NCI-H2196 treated with DMSO at 0.1 percent for 48 hours (cell line): ENCODE measurements at regions not wholly inside any gene's neighbourhood (a gene's known extent, or its start where the extent isn't known, plus 50 kb on each side); places are given as distances from the start of the nearest gene placed in this dataset.
"Not testable (repeated sequence)": the region's sequence is repeated elsewhere in the genome, so short reads cannot be mapped to it uniquely, and the experiment has no call there.

Source experiments
- DNase-seq: peaks from one replicate; lab custom pipeline; 2025; ENCODE audit not compliant: unreplicated experiment; lab: John Stamatoyannopoulos, UW

DNA sequence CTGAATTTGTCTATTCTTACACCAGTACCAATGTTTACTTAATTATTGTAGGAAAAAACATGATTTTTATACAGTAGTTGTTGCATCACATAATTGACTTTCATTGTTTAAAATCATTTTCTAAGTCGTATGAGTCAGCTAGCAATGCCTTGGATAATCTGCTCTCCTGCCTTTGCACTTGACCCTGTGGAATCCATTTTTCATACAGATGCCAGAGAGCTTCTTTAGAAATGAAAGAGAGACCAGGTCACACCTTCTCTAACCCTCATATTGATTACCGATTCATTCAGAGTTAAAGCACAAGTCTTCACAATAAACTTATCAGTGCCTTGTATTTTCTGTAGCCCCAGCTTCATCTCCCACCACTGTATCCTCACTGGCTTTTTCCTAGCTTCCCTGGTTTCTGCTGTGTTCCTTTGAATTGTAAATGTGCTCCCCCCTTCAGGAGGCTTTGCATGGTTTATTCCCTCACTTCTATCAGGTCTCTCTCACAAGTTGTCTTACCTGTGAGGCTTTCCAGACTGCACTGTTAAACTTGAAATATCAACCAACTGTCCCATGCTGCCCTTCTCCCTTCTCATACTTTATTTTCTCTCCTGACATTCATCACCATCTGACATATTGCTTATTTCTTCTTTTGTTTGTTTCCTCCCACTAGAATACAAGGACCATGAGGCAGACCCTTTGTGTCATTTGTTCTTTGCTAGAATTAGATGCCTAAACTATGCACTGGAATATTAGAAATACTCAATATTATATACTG, 662.0 kb upstream of the GBE1 start:
- no peak for DNase-seq

DNA sequence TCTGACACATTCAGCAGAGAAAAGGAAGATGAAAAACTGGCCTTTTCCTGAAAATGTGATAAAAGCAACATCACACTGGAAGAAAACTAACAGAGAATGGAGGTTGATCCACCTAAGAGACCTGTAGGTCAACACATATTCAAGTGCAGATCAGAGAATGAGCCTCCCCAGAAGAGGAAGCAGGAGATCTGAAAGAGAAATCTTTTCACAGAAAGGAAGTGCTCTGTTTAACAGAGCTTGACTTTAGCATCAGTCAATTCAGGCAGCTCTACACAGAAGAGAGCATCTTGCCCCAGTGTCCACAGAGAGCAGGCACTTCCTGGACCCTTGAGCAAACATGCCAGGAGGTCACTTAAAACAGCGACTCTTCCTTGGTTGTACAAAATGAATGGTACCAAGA, 655.4 kb upstream of the GBE1 start:
- DNase-seq, result no peak

GRCh38 chr3:82416349-82416748, 654.9 kb upstream of the GBE1 start:
- DNase-seq, result no peak

DNA sequence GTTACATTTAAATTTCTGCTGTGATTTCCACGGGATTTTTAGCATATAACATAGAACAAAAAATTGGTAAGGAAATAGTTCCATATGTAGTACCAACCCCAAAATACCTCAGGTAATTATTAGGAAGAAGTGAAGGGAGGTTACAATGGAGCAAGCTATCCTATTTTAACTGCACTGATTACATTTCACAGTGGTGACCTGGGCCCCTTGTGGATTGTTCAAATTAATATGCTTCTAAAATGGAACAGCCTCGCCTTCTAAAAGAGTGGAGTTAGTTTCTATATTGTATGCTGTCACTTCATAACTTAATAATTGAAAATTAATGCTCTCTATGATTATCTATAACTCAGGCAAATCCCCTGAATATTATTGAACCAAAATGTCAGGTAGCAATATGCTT, 651.7 kb upstream of the GBE1 start:
- DNase-seq, result no peak

DNA sequence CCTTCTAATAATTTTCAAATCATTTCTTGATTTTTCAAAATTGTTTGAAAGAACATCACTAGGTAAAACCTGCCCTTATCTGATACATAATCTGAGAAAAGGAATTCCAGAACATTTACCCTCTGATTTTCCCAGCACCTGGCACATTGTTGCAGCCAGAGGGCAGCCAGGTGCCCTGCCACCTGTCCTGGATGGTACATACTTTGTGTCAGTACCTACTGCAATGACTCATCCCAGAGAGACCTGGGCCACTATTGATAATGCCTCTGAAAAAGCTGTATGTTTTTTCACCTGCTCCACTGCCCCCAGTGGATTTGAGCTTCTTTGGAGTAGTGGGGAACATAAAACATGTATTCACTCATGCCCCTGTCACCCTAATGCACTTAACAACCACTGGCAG, 648.9 kb upstream of the GBE1 start:
- no peak for DNase-seq

DNA sequence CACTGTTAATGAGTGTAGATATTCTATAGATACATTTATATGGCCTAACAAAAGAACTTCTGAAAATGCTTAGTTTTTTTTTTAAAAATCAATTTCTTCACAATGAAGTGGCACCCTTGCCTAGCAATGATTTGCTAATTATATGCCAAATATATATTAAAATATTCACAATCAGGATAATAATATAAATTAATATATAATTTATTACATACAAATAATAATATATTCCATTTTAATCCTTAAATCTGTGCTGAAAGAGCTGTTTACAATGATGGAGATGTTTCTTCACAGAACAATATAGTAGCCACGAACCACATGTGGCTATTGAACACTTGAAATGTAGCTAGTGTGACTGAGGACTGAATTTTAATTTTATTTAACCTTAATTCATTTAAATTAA, 648.4 kb upstream of the GBE1 start:
- DNase-seq, result no peak

DNA sequence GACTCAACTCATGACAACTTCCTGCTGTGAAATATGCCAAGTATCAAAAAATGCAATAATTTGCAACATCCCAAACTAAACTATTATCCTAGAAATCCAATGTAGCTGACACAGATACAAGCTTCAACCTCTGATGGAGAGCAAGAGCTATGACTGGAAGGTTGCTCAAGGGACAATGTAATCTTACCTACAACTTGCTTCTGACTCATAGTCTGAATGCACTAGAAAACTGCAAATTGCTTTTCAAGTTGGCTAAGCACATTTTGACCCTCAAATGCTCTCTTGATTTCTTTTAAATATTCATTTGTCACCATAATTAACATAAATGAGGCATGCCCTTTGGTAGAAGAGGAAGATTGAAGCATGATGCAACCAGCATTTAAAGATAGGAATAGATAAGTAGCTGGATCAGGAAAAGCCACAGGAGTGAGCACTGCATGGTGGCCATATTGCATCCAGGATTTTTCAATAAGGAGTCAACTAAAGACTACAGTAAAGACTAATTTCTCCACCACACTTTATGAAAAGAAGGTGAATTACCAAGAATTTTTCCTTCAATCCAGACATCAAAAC, 630.8 kb upstream of the GBE1 start:
- DNase-seq, result no peak

- no peak for DNase-seq
These were observed 629.4 kb upstream of the GBE1 start for GRCh38 chr3:82390868-82391267.

GRCh38 chr3:82386647-82387046, 625.2 kb upstream of the GBE1 start:
- no peak for DNase-seq

GRCh38 chr3:82384181-82384580, 622.7 kb upstream of the GBE1 start:
- DNase-seq, result no peak

DNA sequence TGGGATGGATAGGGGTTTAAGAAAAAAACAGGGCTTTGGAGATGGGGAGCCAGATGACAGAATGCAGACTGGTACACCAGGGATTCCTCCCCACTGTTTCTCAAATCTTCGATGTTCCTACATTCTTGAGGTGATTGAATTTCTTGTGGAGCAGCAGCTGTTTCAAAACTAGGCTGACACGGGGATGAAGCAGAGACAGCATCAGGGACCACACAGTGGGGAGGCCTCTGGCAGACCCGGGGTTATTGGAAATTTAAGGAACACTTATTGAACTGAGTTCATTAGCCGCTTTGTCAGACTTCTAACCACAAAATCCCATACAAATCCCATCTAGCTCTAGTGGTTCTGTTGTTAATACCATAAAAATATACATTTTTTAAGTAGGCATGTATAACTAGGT, 621.4 kb upstream of the GBE1 start:
- DNase-seq, result no peak

- no peak for DNase-seq
These were observed 616.9 kb upstream of the GBE1 start for GRCh38 chr3:82378392-82378791.

DNA sequence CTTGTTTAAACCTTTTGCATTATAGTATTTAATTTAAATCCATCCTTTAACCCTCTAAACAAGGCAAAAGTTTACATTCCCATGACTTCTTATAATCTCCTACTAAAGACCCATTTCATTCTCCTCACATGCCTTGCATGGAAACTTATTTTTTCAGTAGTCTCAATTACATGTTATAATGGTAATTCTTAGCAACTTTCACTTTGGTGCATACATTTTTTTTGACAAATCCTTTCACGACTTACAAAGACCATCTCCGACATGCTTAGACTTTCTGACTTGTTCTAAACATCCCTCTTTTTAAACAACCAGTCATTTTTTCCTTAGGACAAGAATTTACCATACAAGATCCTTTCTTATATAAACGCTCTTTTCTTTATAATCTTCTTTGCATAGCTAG, 615.4 kb upstream of the GBE1 start:
- no peak for DNase-seq

- not testable (repeated sequence) for DNase-seq
These were observed 612.4 kb upstream of the GBE1 start for GRCh38 chr3:82373833-82374232.

GRCh38 chr3:82364827-82365226, 603.4 kb upstream of the GBE1 start:
- no peak for DNase-seq

GRCh38 chr3:82363131-82363530, 601.7 kb upstream of the GBE1 start:
- no peak for DNase-seq

DNA sequence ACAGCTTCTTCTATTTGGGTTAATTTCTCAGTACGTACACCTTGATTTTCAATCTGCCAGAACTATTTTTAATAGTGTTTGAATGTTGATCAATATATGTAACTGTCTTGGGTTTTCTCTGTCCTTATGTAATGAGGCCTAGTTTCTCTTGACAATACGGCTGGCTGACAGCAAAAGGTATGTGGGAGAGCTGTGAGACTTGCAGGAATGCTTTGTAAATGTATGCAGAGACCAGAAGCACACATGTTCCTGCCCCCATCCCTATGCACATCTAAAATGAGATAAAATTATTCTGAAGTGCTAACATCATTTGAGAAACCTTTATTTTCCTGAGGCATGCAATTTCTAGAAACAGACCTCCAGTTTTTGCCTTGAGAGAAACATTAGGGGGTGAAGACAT, 593.8 kb upstream of the GBE1 start:
- no peak for DNase-seq

- no peak for DNase-seq
These were observed 592.8 kb upstream of the GBE1 start for GRCh38 chr3:82354228-82354627.

DNA sequence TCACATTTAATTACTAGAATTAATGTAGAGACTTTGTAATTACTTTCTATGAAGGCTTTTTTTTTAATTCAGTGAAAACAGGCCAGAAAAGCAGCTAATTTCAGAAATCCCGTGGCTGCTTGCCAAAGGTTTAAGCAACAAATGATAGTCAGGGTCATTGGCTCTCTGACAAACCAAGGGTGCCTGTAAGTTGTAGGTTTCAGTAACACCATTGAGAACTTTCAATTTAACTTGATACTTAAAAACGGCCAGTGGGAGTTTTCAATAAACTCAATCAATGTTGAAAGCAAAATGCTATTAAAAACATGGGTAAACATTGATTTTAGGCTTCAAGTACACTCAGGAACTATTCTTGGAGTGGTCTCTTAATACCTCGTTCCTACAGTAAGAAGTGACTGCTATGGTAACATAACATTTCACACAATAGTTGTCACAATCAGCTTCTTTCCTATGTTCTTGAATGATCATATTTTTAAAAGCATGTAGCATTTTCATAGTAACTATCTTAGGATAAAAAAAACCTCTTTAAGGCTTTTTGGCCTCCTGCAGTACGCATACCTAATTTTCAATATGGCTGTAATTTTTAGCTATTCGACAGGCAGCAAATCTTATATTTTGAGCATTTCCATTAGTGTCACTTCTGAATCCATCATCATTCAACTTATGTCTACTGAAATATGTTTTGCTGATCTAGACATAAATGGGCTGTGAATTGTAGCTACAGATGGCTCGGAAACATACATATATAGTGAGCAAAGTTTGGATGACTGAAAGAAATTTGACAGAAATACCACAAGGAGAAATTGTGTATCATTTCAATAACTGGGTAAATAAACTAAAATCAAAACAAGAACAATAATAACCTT, 592.1 kb upstream of the GBE1 start:
- no peak for DNase-seq

- DNase-seq, result no peak
These were observed 586.1 kb upstream of the GBE1 start for GRCh38 chr3:82347585-82347984.

DNA sequence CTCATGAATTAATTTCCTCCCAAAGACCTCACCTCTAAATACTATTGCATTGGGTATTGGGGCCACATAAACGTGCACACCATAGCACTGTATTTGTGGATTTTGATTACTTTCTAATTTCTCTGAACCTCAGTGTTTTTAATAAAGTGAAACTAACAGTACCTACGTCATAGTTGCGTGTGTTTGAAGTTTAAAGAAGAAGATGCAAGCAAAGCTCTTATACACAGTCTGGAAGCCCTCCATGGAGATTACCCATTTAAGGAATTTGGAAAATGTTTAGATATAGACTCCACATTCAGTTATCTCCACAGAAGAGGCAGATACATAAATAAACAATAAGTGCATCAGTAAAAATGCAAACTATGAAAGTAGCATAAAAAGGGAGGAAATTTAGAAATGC, 581.1 kb upstream of the GBE1 start:
- no peak for DNase-seq

DNA sequence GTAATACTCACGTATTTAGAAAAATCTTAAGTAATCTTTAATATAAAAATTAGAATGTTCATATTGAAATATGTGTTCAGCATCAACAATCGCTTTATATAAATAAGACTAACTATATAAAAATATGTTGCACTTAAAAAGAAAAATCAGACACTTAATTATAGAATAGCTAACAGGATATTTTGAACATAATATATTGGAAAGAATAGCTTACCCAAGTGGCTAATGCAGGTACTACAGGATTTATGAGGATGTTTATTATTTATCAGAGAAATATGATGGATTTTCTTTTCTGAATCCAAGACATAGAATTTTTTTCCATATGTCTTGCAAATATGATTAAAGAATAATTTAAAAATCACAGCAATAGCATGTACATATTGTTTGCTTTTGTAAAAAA, 567.9 kb upstream of the GBE1 start:
- DNase-seq, result no peak
